Gastroesophageal sphincter (tissue), 4 donors: ENCODE measurements at regions not wholly inside any gene's neighbourhood (a gene's known extent, or its start where the extent isn't known, plus 50 kb on each side); places are given as distances from the start of the nearest gene placed in this dataset.
A peak's percentile ranks its signal among the peaks of the same experiment; 100 is the strongest.

Experiments used
- ATAC-seq: fragments of 150-250 bp; one replicate; pipeline ENCODE4 v1.9.1; 2016; ENCODE audit warnings: mild to moderate bottlenecking, moderate library complexity
- H3K27ac ChIP-seq, 4 donors: fragments of 200-600 bp; sonication (generic) in 3 of 4; 1 replicate in 3 of 4; 2 replicates in 1 of 4; pipeline ENCODE4 v1.5.1; 2016 to 2019
- H3K27me3 ChIP-seq: fragments of 200-600 bp; sonication (generic); one replicate; pipeline ENCODE4 v1.5.1; 2019
- H3K36me3 ChIP-seq, 2 donors: fragments of 200-600 bp; sonication (generic); one replicate each; pipeline ENCODE4 v1.5.1; 2019; ENCODE audit warnings: control low read depth in 1 of 2
- H3K4me1 ChIP-seq, 3 donors: fragments of 200-600 bp; sonication (generic); 1 replicate in 2 of 3; 2 replicates in 1 of 3; pipeline ENCODE4 v1.5.1; 2016 to 2019; ENCODE audit warnings: control low read depth in 2 of 3
- H3K4me3 ChIP-seq, 2 donors: fragments of 200-600 bp; sonication (generic); one replicate each; pipeline ENCODE4 v1.5.1; 2019; ENCODE audit warnings: mild to moderate bottlenecking in 1 of 2, moderate library complexity in 1 of 2
- H3K9me3 ChIP-seq, 3 donors: fragments of 200-600 bp; sonication (generic); one replicate each; pipeline ENCODE4 v1.5.1; 2017 to 2019; ENCODE audit warnings: control low read depth in 2 of 3
- CTCF ChIP-seq, 4 experiments: fragments of 200-600 bp in 2 of 4; fragments of 450-650 bp in 2 of 4; sonication (generic) in 1 of 4; IDR thresholded peaks; one replicate each; pipeline ENCODE4 v1.5.1; 2017 to 2019; ENCODE audit warnings: antibody characterized with exemption in 4 of 4, mild to moderate bottlenecking in 2 of 4, moderate library complexity in 2 of 4
- EP300 ChIP-seq: sonication (generic); formaldehyde crosslinking; IDR thresholded peaks from one replicate; pipeline ENCODE4 v1.6.1; 2017; ENCODE audit warnings: antibody characterized with exemption, mild to moderate bottlenecking
- POLR2A ChIP-seq, 2 donors: fragments of 450-650 bp; IDR thresholded peaks; one replicate each; pipeline ENCODE4 v1.6.1; 2017; ENCODE audit warnings: antibody characterized with exemption in 2 of 2, mild to moderate bottlenecking in 2 of 2, moderate library complexity in 1 of 2
- POLR2AphosphoS5 ChIP-seq: sonication (generic); formaldehyde crosslinking; IDR thresholded peaks from one replicate; pipeline ENCODE4 v1.6.1; 2017; ENCODE audit warnings: antibody characterized with exemption
- WGBS, 2 donors: methylation state at CpG; one replicate each; pipeline ENCODE4 v1.1.5; 2018; ENCODE audit warnings: low coverage in 1 of 2; 5-methylcytosine and 5-hydroxymethylcytosine counted together

GRCh38 chr1:67555461-67556296 is 125.5 kb upstream of the SERBP1 start:
- Histone ChIP-seq H3K9me3 (no peaks in the 10 kb centered on the region), H3K27ac (no peak overlapping the region), H3K4me1 (peaks cover 0 to 20% (median 4%) of the 10 kb centered on the region in 3 donors), H3K4me3 (no peak overlapping the region), H3K36me3 (no peaks in the 10 kb centered on the region), H3K27me3 (no peaks in the 10 kb centered on the region)
- ATAC-seq, result no peak
- no peak for TF ChIP-seq POLR2AphosphoS5
- TF ChIP-seq CTCF (IDR thresholded peaks at IDR 0.05), result no peak
- WGBS, 2 donors, result 69 to 75% methylated on average over 11 to 15 of the region's 15 CpGs

GRCh38 chr1:67556297-67556900 is 126.2 kb upstream of the SERBP1 start:
- WGBS, 2 donors, result 46 to 61% methylated on average over 4 of the region's 5 CpGs
- Histone ChIP-seq H3K9me3 (no peaks in the 10 kb centered on the region), H3K27me3 (no peaks in the 10 kb centered on the region), H3K27ac (no peak overlapping the region), H3K36me3 (no peaks in the 10 kb centered on the region), H3K4me1 (peaks cover 0 to 28% (median 8%) of the 10 kb centered on the region in 3 donors), H3K4me3 (no peak overlapping the region)
- TF ChIP-seq CTCF (IDR thresholded peaks at IDR 0.05) (no peak), EP300 (no peak), POLR2A (IDR thresholded peaks at IDR 0.05) (no peak), POLR2AphosphoS5 (no peak)
- no peak for ATAC-seq

- Histone ChIP-seq H3K27me3 (no peaks in the 10 kb centered on the region), H3K9me3 (no peaks in the 10 kb centered on the region), H3K4me1 (peaks cover 0 to 35% (median 8%) of the 10 kb centered on the region in 3 donors), H3K27ac (no peak overlapping the region), H3K36me3 (no peaks in the 10 kb centered on the region), H3K4me3 (no peak overlapping the region)
- whole genome bisulfite sequencing, 2 donors, result 73 to 77% methylated on average over 6 to 10 of the region's 11 CpGs
- ATAC-seq, result no peak
- TF ChIP-seq EP300 (no peak), POLR2A (IDR thresholded peaks at IDR 0.05) (no peak), CTCF (IDR thresholded peaks at IDR 0.05) (no peak), POLR2AphosphoS5 (no peak)
Observed at GRCh38 chr1:67557696-67558448, 127.1 kb upstream of the GADD45A start.

- Histone ChIP-seq H3K4me1 (peaks cover 0 to 35% (median 8%) of the 10 kb centered on the region in 3 donors), H3K9me3 (no peaks in the 10 kb centered on the region), H3K27me3 (no peaks in the 10 kb centered on the region), H3K4me3 (no peak overlapping the region), H3K36me3 (no peaks in the 10 kb centered on the region), H3K27ac (peak overlapping the region in 3 of 4 donors; percentile 7 to 66 (median 57))
- WGBS, 2 donors, result 85 to 91% methylated on average over 5 to 8 of the region's 9 CpGs
- peak; percentile 29 for ATAC-seq
- no peak for TF ChIP-seq POLR2AphosphoS5
- TF ChIP-seq EP300, result no peak
- no peak for TF ChIP-seq POLR2A (IDR thresholded peaks at IDR 0.05)
- TF ChIP-seq CTCF (IDR thresholded peaks at IDR 0.05), result no peak
Observed at GRCh38 chr1:67558449-67559193, 126.4 kb upstream of the GADD45A start.
